22Rv1 (cell line): ENCODE measurements at regions not wholly inside any gene's neighbourhood (a gene's known extent, or its start where the extent isn't known, plus 50 kb on each side); places are given as distances from the start of the nearest gene placed in this dataset.

Source experiments
- H3K27ac ChIP-seq: fragments of 450-650 bp; 2 replicates; pipeline ENCODE4 v1.5.1; 2017
- CTCF ChIP-seq: fragments of 450-650 bp; IDR thresholded peaks from 2 replicates; pipeline ENCODE4 v1.5.1; 2017; ENCODE audit warnings: mild to moderate bottlenecking
- ZFX ChIP-seq: fragments of 450-650 bp; IDR thresholded peaks from 2 replicates; pipeline ENCODE4 v1.6.1; 2017; ENCODE audit warnings: antibody characterized with exemption, borderline replicate concordance

- H3K27ac ChIP-seq: no peak overlapping the region
- TF ChIP-seq CTCF: no peak
- no peak for TF ChIP-seq ZFX
Measured at GRCh38 chr12:85661461-85662206, 174.6 kb downstream of the RASSF9 start.

- H3K27ac ChIP-seq: no peak overlapping the region
- TF ChIP-seq ZFX (no peak), CTCF (no peak)
Measured at GRCh38 chr12:85662207-85662602, 174.0 kb downstream of the RASSF9 start.

GRCh38 chr12:85663631-85664030 is 172.6 kb downstream of the RASSF9 start:
- no peak for TF ChIP-seq CTCF
- TF ChIP-seq ZFX: no peak
- no peak overlapping the region for H3K27ac ChIP-seq

- TF ChIP-seq CTCF (no peak), ZFX (no peak)
- no peak overlapping the region for H3K27ac ChIP-seq
Measured at GRCh38 chr12:85664429-85664828, 171.8 kb downstream of the RASSF9 start.

- TF ChIP-seq ZFX (no peak), CTCF (no peak)
- H3K27ac ChIP-seq: no peak overlapping the region
Measured at GRCh38 chr12:85669911-85670310, 166.3 kb downstream of the RASSF9 start.

GRCh38 chr12:85672436-85672835 is 163.8 kb downstream of the RASSF9 start:
- H3K27ac ChIP-seq: no peak overlapping the region
- TF ChIP-seq CTCF (no peak), ZFX (no peak)

GRCh38 chr12:85673921-85674420 is 162.2 kb downstream of the RASSF9 start:
- no peak for TF ChIP-seq CTCF
- TF ChIP-seq ZFX: no peak
- no peak overlapping the region for H3K27ac ChIP-seq
